ENCODE measurements at regions not wholly inside any gene's neighbourhood (a gene's known extent, or its start where the extent isn't known, plus 50 kb on each side); places are given as distances from the start of the nearest gene placed in this dataset.

GRCh38 chr9:22808876-22809275 is 362.3 kb downstream of the DMRTA1 start:
- TF ChIP-seq CTCF (IDR thresholded peaks at IDR 0.05; ENCODE audit: low read depth, low read length) (no peak), POLR2A (IDR thresholded peaks at IDR 0.05; ENCODE audit: extremely low read depth, insufficient read length) (no peak)
